NCI-H82 (cell line): ENCODE measurements at regions not wholly inside any gene's neighbourhood (a gene's known extent, or its start where the extent isn't known, plus 50 kb on each side); places are given as distances from the start of the nearest gene placed in this dataset.
"Not testable (repeated sequence)": the region's sequence is repeated elsewhere in the genome, so short reads cannot be mapped to it uniquely, and the experiment has no call there.

Experiments
- DNase-seq: peaks from one replicate; lab custom pipeline; 2025; lab: John Stamatoyannopoulos, UW

GRCh38 chr7:65251851-65252620 is 121.6 kb upstream of the ZNF92 start:
- peak; percentile 97 for DNase-seq

- DNase-seq: peak; percentile 37
Observed at GRCh38 chr7:65250697-65251395, 122.8 kb upstream of the ZNF92 start.

GRCh38 chr7:65250216-65250615 is 123.4 kb upstream of the ZNF92 start:
- DNase-seq: no peak

GRCh38 chr7:65247491-65247890 is 126.2 kb upstream of the ZNF92 start:
- no peak for DNase-seq

- DNase-seq: no peak
Observed at GRCh38 chr7:65239707-65240352, 133.8 kb upstream of the ZNF92 start.

GRCh38 chr7:65239324-65239706 is 134.3 kb upstream of the ZNF92 start:
- DNase-seq: no peak

GRCh38 chr7:65238785-65239184 is 134.9 kb upstream of the ZNF92 start:
- no peak for DNase-seq

- DNase-seq: no peak
Observed at GRCh38 chr7:65235586-65235985, 138.1 kb upstream of the ZNF92 start.

GRCh38 chr7:65233409-65234034 is 140.1 kb upstream of the ZNF92 start:
- no peak for DNase-seq

- no peak for DNase-seq
Observed at GRCh38 chr7:65230231-65230630, 143.4 kb upstream of the ZNF92 start.

GRCh38 chr7:65225422-65226006 is 148.1 kb upstream of the ZNF92 start:
- DNase-seq: no peak

- DNase-seq: no peak
Observed at GRCh38 chr7:65222655-65223054, 151.0 kb upstream of the ZNF92 start.

GRCh38 chr7:65221683-65222082 is 152.0 kb upstream of the ZNF92 start:
- no peak for DNase-seq

GRCh38 chr7:65219623-65220022 is 154.0 kb upstream of the ZNF92 start:
- no peak for DNase-seq

- peak; percentile 81 for DNase-seq
Observed at GRCh38 chr7:65216469-65216868, 157.2 kb upstream of the ZNF92 start.

- DNase-seq: peak; percentile 39
Observed at GRCh38 chr7:65213260-65213659, 160.4 kb upstream of the ZNF92 start.

- not testable (repeated sequence) for DNase-seq
Observed at GRCh38 chr7:65199221-65199620, 174.4 kb upstream of the ZNF92 start.

- DNase-seq: not testable (repeated sequence)
Observed at GRCh38 chr7:65193334-65194058, 180.2 kb upstream of the ZNF92 start.

- DNase-seq: not testable (repeated sequence)
Observed at GRCh38 chr7:65177041-65177440, 170.6 kb upstream of the ERV3-1 start.

- not testable (repeated sequence) for DNase-seq
Observed at GRCh38 chr7:65150105-65150504, 143.6 kb upstream of the ERV3-1 start.

- DNase-seq: not testable (repeated sequence)
Observed at GRCh38 chr7:65146118-65146914, 139.8 kb upstream of the ERV3-1 start.
